ENCODE measurements at regions not wholly inside any gene's neighbourhood (a gene's known extent, or its start where the extent isn't known, plus 50 kb on each side); places are given as distances from the start of the nearest gene placed in this dataset.

- no CpG with 5 or more reads among the region's 4 CpGs for WGBS (ENCODE audit: insufficient coverage)
- no peak overlapping the region for H3K4me3 Mint-ChIP-seq
- H3K4me1 Mint-ChIP-seq: no peaks in the 10 kb centered on the region
- no peak for TF ChIP-seq CTCF (IDR thresholded peaks at IDR 0.05)
- Histone ChIP-seq H3K4me3 (replicated peaks in 1 of 3; ENCODE audit: low read depth in 2 of 3, low read length in 3 of 3) (no peak overlapping the region), H3K9me3 (replicated peaks in 1 of 2; ENCODE audit: control insufficient read depth in 1 of 2, insufficient read depth in 1 of 2, low read length in 2 of 2) (no peaks in the 10 kb centered on the region), H3K27me3 (ENCODE audit: control insufficient read depth in 2 of 2, insufficient read depth in 2 of 2, low read length in 2 of 2) (no peaks in the 10 kb centered on the region), H2AFZ (ENCODE audit: insufficient read depth, low read depth, low read length, poor library complexity, severe bottlenecking) (no peak overlapping the region), H3K9ac (ENCODE audit: insufficient read depth, low read length, poor library complexity, severe bottlenecking) (no peak overlapping the region), H4K20me1 (ENCODE audit: insufficient read depth, low read length) (no peaks in the 10 kb centered on the region), H3K36me3 (replicated peaks in 1 of 2; ENCODE audit: control insufficient read depth in 1 of 2, insufficient read depth in 2 of 2, low read length in 2 of 2) (no peaks in the 10 kb centered on the region), H3K4me1 (ENCODE audit: control insufficient read depth in 1 of 2, insufficient read depth in 2 of 2, low read length in 2 of 2) (no peaks in the 10 kb centered on the region), H3K79me2 (ENCODE audit: insufficient read depth, low read length) (no peaks in the 10 kb centered on the region), H3K27ac (ENCODE audit: low read depth in 1 of 2, low read length in 2 of 2) (no peak overlapping the region), H3K4me2 (replicated peaks; ENCODE audit: extremely low read depth, low read length, poor library complexity, severe bottlenecking) (no peak overlapping the region)
- H3K36me3 Mint-ChIP-seq: no peaks in the 10 kb centered on the region
- DNase-seq: no peak
- H3K27ac Mint-ChIP-seq: no peak overlapping the region
- peaks cover 0 to 2% (median 0%) of the 10 kb centered on the region in 7 donors for H3K9me3 Mint-ChIP-seq
- intact Hi-C loops (cut with micrococcal nuclease): no loop called here
- no peaks in the 10 kb centered on the region for H3K27me3 Mint-ChIP-seq (ENCODE audit: low read depth in 3 of 3)
Observed at GRCh38 chr4:163875327-163875726, 380.8 kb downstream of the TMA16 start.

- no peaks in the 10 kb centered on the region for H3K36me3 ChIP-seq (replicated peaks in 1 of 2; ENCODE audit: control insufficient read depth in 1 of 2, insufficient read depth in 2 of 2, low read length in 2 of 2)
- no peaks in the 10 kb centered on the region for H3K27me3 ChIP-seq (ENCODE audit: control insufficient read depth in 2 of 2, insufficient read depth in 2 of 2, low read length in 2 of 2)
- no peaks in the 10 kb centered on the region for H3K9me3 ChIP-seq (replicated peaks in 1 of 2; ENCODE audit: control insufficient read depth in 1 of 2, insufficient read depth in 1 of 2, low read length in 2 of 2)
- no peak overlapping the region for H3K4me3 Mint-ChIP-seq
- no peak overlapping the region for H3K4me2 ChIP-seq (replicated peaks; ENCODE audit: extremely low read depth, low read length, poor library complexity, severe bottlenecking)
- peaks cover 0 to 2% (median 0%) of the 10 kb centered on the region in 7 donors for H3K9me3 Mint-ChIP-seq
- H2AFZ ChIP-seq (ENCODE audit: insufficient read depth, low read depth, low read length, poor library complexity, severe bottlenecking): no peak overlapping the region
- H3K79me2 ChIP-seq (ENCODE audit: insufficient read depth, low read length): no peaks in the 10 kb centered on the region
- no peaks in the 10 kb centered on the region for H3K4me1 ChIP-seq (ENCODE audit: control insufficient read depth in 1 of 2, insufficient read depth in 2 of 2, low read length in 2 of 2)
- no peak overlapping the region for H3K4me3 ChIP-seq (replicated peaks in 1 of 3; ENCODE audit: low read depth in 2 of 3, low read length in 3 of 3)
- peaks cover 0 to 3% (median 0%) of the 10 kb centered on the region in 3 donors for H3K27me3 Mint-ChIP-seq (ENCODE audit: low read depth in 3 of 3)
- H3K27ac ChIP-seq (ENCODE audit: low read depth in 1 of 2, low read length in 2 of 2): no peak overlapping the region
- no peaks in the 10 kb centered on the region for H3K36me3 Mint-ChIP-seq
- no peak for TF ChIP-seq CTCF (IDR thresholded peaks at IDR 0.05)
- H3K27ac Mint-ChIP-seq: no peak overlapping the region
- no peak for DNase-seq
- 80% methylated on average over 2 of the region's 3 CpGs for WGBS (ENCODE audit: insufficient coverage)
- no peaks in the 10 kb centered on the region for H3K4me1 Mint-ChIP-seq
- no peaks in the 10 kb centered on the region for H4K20me1 ChIP-seq (ENCODE audit: insufficient read depth, low read length)
- intact Hi-C loops (cut with micrococcal nuclease): no loop called here
- no peak overlapping the region for H3K9ac ChIP-seq (ENCODE audit: insufficient read depth, low read length, poor library complexity, severe bottlenecking)
Observed at GRCh38 chr4:163878336-163879121, 384.0 kb downstream of the TMA16 start.

Data from CD14-positive monocyte (primary cell).